Jurkat, Clone E6-1 (cell line): ENCODE measurements at regions not wholly inside any gene's neighbourhood (a gene's known extent, or its start where the extent isn't known, plus 50 kb on each side); places are given as distances from the start of the nearest gene placed in this dataset.
"Not testable (repeated sequence)": the region's sequence is repeated elsewhere in the genome, so short reads cannot be mapped to it uniquely, and the experiment has no call there.

Source experiments
- DNase-seq: peaks from one replicate; pipeline ENCODE4 v3.0.0-alpha.2; 2011; ENCODE audit warnings: low read depth, low spot score
- H3K4me3 ChIP-seq: 2 replicates; pipeline ENCODE4 v1.5.1; 2011; ENCODE audit warnings: mild to moderate bottlenecking, low read length, control low read depth, moderate library complexity

DNA sequence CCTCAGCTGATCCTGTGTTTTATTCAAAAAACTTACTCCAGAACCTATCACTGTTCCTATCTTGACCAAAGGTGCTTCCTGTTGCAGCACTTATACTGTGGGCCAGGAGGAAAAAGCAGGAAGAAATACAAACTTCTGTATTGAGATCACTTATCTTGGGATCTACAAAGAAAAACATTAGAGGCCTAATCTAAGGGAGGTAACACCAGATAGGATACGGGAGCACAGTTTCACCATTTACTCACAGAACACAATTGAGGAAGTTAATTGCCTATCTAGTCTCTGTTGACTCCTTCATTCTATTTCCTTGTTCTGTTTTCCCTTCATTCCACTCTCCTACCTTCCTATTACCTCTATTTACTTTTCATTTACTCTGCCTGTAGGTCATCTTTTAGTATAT lies 287.2 kb upstream of the LINC00305 start:
- DNase-seq, result no peak
- no peak overlapping the region for H3K4me3 ChIP-seq

DNA sequence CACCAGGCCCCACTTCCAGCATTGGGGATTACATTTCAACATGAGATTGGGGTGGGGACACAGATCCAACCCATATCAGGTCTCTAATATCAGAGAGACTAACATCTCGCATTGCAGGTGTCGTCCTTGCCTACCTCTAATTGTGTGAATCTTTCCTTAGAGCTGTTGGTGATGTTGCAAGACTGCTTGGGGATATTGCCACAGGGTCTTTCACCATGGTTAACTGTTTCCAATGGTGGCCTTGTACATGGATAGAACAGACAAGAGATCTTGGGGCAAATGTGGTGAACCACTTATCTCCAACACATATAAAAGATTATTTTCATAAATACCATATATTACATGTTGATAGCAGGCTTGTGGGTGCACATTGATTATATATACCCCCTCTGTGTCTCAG lies 270.3 kb upstream of the LINC00305 start:
- no peak for DNase-seq

DNA sequence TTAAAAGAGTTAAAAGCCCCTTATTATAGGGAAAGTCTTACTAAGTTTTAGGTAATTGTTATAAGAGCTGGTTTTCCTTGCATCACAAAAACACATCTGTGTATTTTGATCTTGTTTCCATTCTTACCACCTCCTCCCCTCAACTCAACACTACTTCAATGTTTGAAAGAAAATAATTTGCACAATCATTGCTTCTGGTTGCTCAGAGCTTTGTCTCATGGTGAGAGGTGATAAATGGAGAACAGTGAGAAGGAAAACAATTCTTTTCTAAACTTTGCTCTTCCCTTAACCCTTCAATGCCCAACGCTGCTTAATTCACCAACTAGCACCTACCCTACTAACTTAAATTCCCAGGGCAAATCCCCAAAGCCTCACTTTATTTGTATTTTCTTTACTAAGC lies 268.1 kb upstream of the LINC00305 start:
- no peak for DNase-seq
- H3K4me3 ChIP-seq, result no peak overlapping the region

More for the DNA sequence above, 270.3 kb upstream of the LINC00305 start:
- H3K4me3 ChIP-seq, result no peak overlapping the region

DNA sequence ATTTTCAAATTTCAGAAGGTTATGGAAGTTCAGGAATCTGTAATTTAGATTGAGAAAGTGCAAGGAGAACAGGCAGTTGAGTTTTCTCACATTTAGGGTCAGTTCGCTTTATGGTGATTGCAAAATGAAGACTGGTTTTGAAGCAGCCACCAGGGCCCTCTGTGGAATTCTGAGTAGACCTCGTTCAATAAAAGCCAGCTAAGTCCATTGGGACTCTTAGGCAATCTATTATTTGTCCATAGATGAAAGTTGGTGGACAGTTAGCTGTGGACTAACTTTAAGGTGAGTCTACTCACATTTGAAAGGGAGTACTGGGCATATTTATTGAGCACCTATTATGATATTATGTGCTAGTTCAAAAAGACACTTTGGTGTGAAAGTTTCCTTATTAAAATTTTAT lies 266.3 kb upstream of the LINC00305 start:
- H3K4me3 ChIP-seq, result no peak overlapping the region

DNA sequence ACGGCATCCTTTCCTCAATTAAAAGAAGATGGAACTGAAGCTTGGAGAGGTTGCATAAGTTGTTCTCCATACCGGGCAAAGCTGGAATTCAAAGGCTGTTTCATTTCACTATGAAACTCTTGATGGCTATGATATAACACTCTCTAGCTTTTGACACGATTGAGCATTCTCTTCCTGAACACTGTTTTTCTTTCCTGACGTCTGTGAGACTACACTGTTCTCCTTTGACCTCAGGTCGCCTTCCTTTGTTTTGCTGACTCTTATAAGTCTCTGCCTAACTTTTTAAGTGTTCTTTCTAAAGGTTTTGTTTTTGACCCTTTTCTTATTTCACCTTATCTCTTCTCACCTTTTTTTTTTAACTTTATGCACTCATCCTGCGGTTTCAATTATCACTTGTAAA lies 261.8 kb upstream of the LINC00305 start:
- no peak overlapping the region for H3K4me3 ChIP-seq
- DNase-seq, result no peak

More for the DNA sequence above, 266.3 kb upstream of the LINC00305 start:
- no peak for DNase-seq

DNA sequence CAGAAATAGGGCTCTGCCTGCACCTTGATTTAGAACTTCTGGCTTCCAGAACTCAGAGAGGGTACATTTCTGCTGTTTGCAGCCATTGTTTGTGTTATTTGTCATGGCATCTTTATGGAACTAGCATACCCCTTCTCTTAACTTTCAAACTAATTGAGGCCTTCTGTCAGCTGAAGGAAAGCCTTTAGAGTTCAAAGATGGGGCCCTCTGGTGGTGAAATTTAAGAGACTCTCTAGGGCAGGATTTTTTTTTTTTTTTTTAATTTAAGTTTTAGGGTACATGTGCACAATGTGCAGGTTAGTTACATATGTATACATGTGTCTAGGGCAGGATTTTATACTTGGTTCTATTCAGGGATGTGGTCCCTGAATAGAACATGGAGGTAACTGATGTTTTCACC lies 260.6 kb upstream of the LINC00305 start:
- peak; percentile 12 for DNase-seq
- no peak overlapping the region for H3K4me3 ChIP-seq

DNA sequence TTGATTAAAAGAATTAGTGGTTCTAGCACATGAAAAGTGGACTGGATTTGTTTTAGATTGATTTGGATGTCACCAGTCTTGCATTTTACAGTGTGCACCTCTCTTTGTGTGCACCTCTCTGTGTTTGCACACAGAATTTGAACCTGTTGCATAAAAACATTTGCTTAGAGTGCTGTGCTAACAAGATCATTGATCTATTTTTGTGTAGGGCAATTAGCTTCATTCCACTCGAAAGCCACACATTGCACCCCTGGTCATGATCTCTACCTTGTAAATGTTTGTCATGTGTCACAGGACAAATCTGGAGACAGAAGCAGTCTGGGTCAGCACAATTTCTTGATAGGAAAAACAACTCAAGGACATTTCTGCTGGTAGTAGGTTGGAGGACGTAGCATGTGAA lies 258.7 kb upstream of the LINC00305 start:
- DNase-seq, result no peak
- H3K4me3 ChIP-seq, result no peak overlapping the region

DNA sequence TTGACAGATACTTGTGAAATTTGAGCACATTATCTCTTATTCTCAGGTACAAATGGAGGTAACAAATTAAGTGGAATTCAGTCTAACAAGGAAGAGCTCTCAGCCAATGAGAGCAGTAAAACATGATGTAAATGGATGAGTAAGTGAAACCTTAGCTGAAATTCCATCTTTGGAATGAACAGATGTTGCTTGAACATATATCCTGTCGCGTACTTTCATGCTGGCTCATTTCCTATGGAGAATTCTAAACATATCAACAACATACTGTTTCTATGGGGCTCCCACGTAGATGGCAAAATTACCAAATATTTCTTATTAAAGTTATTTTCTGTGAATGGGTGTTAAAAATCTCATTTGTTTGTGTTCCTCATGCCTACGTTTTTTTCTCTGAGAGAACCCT lies 256.3 kb upstream of the LINC00305 start:
- H3K4me3 ChIP-seq, result no peak overlapping the region
- no peak for DNase-seq

DNA sequence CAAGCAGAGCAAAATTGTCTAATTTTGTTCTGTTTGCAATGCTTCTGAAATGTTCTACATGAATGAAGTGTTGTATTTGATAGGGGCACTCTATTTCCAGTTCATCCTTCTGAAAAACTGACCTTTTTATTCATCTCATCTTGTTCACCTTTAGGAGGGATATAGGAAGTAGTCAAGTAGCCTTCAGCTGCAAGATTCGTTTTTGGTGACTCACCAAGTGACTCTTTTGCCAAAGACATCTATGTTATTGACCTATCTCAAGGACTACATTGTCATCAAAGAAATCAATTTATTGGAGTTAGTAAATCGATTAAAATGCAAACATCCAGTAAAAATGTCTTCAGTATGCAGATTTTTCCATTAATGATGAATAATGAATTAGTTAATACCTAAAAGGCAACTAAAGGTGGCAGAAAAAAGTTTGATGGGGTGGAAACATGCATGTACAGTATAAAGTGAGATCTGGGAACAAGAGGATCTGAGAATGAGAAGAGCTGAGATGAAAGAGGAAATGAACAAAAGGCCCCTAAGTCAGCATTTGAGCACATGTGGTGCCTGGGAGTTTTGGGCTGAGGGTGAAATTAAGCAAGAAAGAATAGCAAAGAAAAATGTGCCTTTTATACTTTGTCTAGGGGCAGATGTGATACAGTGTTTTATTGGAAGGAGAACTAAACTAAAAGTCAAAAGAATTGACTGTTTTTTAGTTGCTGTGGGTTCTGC lies 255.1 kb upstream of the LINC00305 start:
- H3K4me3 ChIP-seq, result no peak overlapping the region
- no peak for DNase-seq

DNA sequence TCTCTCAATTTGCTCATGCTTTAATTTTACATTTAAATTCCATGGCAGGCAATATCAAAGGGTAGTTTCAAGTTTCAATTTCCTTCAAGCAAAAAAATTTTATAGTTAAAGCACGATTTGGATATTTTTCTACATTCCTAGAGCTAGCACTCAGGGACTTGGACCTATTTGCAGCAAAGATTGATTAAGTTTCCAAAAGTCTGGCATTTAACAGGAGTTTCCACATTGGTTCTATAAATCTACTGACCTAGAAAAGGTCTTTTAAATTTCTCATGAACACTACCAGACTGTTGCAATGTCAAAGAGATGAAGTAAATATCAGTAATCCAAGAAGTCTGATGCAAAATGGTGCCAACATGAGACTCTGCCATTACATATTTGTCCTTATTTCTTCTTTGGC lies 253.7 kb upstream of the LINC00305 start:
- H3K4me3 ChIP-seq, result no peak overlapping the region
- DNase-seq, result no peak

DNA sequence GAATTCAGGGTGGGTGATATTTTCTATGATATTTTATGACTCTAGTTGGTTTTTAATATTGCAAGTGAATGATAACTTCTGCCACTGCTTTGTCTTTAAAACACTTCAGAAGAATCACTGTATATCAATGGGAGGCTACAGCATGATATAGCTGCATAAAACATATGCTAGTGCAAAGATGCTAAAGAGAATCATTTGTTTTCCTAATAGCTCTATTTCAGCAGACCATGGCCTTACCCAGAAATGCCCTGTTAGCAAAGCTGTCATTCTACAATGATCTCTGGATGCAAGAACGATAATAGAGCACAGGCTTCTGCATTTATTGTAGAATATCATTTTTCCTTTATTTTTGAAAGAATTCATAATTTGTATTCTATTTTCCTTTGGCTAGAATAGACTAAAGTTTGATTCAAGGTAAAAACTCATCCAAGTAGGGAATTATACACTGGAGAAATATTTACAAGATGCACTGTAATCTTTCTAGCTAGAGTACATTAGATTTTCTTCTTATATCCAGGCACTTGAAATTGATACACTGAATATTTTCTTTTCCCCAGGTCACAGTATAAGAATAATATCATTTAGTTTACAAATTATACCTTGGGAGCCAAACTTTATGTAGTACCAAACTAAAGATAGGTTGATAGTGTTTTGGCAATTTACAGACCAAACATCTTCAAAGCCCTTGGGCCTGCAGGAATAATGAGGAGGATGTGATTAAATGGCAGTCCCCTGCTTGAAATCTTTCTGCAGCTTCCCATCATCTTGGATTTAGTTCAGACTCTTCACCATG lies 252.6 kb upstream of the LINC00305 start:
- no peak overlapping the region for H3K4me3 ChIP-seq
- no peak for DNase-seq

DNA sequence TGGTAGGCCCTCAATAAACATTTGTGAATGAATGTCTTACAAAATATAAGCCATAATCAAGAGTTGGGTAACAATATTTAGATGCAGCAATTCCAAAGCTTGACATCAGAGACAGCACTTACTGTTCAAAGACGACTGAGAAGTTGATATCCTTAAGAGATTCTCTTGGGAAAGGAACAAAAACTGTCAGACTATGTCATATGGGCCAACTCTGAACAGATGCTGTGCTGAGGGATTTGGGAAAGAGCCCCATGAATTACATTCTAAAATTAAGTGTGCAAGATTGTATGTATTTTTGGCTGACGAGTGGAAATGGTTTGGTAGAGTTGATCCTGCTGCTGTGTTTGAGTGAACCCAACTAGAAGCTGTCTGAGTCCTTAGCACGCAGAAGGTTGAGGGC lies 250.7 kb upstream of the LINC00305 start:
- no peak overlapping the region for H3K4me3 ChIP-seq
- no peak for DNase-seq

DNA sequence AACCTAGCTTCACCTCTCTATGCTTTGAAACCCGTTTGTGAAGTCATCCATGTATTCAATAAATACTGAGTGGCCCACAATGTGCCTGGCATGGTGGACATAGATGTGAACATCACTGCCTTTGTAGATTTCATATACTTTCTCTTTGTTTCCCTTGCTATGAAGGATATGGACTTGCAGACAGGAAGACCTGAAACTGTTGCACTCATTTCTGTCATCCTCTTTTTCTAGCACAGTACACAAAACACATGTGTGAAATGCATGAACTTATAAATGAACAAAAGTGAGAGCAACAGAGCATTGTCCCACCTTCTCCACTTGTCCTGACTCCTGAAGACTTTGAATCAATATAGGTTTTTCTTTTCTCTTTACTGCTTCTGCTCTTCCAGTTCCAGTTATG lies 249.4 kb upstream of the LINC00305 start:
- H3K4me3 ChIP-seq, result no peak overlapping the region

DNA sequence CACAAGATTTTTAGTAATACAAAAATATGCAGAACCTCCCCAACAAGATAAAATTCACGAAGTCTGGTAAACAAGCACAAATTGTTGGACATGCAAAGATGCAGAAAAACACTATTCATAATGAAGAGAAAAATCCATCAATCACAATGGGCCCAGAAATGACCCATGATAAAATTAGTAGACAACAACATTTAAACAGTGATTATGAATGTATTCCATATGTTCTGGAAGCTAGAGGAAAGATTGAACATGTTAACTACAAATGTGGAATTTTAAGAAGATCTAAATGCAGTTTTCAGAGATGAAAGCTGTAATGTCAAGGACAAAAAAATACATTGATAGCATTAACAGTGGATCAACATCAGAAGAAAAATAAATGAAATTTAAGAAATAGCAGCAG lies 243.3 kb upstream of the LINC00305 start:
- no peak for DNase-seq

More for the DNA sequence above, 249.4 kb upstream of the LINC00305 start:
- DNase-seq, result no peak

DNA sequence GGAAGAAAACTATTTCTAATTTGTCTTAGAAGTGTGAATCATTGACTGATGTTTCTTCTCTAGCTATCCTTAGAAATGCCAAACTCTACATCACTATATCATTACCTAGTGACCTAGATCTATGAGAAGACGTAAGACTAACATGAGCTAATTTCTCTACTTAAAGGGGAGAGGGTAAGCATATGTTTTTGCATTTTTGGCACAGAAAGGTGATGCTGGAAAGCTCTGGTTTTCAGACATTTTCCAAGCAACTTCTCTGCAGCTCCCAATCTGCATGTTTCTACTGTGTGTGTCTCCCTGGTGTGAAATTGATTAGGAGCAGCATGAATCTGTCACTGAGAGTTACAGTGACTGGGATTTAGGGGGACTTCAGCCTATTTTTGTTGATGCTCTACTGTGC lies 235.2 kb upstream of the LINC00305 start:
- H3K4me3 ChIP-seq, result no peak overlapping the region
- DNase-seq, result no peak

More for the DNA sequence above, 243.3 kb upstream of the LINC00305 start:
- no peak overlapping the region for H3K4me3 ChIP-seq

DNA sequence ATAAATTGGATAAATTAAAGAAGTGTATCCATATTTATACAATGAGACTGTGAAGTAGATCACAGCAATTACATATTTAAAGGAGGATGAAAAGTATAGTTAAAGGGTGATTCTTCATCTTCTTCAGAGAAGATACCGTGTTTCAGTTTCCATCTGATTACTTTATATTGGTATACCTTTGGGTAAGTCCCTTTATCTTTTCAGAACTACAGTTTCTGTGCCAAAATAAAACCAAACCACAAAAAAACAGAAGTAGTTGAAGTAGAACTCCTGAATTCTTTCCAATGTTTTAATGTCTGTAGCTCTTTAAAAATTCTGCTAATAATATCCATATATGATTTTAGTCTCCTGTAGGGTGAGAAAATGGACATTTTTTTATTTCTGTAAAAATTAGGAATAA lies 231.2 kb upstream of the LINC00305 start:
- DNase-seq, result no peak
- H3K4me3 ChIP-seq, result no peak overlapping the region

DNA sequence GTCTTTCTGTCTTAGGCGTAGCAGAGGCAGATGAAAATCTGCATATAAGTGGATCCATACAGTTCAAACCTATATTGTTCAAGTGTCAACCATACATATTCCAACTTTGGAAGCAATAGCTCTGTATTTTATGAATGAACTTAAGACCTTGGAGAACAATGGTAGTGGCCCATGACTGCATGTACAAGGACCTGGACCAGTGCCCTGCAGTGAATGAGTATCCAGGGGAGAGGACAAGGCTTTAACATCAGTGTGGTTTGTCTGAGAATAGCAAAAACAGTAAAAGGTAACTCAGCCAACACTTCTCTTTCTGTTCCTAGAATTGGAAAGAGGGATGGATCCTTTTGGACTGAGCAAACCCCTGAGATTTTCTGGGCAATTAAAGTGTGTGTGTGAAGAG lies 230.8 kb upstream of the LINC00305 start:
- H3K4me3 ChIP-seq, result no peak overlapping the region
- DNase-seq, result no peak

DNA sequence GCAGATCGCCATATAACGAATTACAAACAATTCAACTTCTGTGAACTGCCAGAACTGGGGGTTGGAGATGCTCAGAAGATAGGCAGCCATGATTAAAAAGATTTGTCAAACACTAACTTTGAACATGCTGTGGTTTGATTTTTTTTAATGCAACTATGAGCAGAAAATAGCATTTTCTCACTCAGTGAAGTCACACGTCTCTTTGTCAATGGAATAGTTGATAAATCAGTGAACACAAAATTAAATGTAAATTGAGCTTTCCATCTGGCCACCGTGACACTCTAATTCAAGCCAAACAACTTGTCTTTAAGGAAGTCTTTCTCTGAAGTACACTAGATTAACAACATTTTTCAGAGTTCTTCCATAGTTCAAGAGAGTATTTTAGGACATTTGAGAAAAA lies 228.6 kb upstream of the LINC00305 start:
- no peak overlapping the region for H3K4me3 ChIP-seq
- DNase-seq, result no peak

DNA sequence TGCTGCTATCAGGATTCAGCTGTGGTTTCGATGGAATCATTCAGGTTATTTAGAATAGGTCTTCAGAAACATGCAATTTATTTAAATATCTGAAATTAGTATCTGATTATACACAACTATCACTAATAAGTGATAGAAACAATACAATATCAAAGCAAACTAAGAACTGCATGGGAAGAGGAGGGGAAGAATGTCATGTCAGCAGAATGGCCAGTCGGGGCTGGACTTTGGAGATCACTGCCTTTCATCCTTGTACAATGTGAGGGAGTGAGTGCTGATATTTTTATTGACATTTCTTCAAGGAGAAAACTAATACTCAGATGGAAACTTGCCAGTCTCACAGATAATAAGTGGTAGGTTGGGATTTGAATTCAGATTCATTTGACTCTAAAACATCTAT lies 224.0 kb upstream of the LINC00305 start:
- H3K4me3 ChIP-seq, result no peak overlapping the region
- DNase-seq, result no peak

DNA sequence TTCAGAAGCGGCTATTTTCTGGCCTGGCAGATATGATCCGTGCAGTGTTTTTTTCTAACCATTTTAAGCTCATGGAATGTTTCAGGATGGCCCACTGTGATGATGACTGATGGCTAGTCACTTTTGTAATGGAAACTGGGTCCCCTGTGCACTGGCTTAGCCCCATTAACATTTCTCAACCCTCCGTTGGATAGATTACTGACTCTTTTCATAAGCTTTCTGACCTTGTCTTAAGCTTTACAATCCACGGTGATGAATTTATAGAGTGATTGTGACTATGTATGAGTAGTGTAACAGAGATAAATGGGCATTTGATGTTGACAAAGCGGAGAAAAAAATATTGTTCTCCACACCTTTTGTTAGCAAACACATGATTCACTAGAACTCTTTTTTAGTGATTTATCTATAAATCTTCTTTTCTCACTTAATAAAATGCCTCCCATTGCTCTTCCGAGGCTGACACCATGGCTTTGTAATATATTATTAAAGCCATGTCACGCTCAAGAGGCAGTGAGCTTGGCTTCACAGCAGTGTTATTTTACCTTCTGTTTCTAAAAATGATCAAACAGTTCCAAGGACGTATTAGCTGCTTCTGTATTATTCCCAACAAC lies 221.0 kb upstream of the LINC00305 start:
- not testable (repeated sequence) for DNase-seq, H3K4me3 ChIP-seq
